ENCODE measurements at regions not wholly inside any gene's neighbourhood (a gene's known extent, or its start where the extent isn't known, plus 50 kb on each side); places are given as distances from the start of the nearest gene placed in this dataset.

GRCh38 chr1:221223281-221223680 lies 344.0 kb downstream of the HLX start:
- TF ChIP-seq EZH2 (IDR thresholded peaks at IDR 0.05; ENCODE audit: insufficient read depth, poor library complexity, severe bottlenecking) (no peak), EZH2phosphoT487 (IDR thresholded peaks at IDR 0.05; ENCODE audit: insufficient read depth, low read depth) (no peak)
